ENCODE measurements at regions not wholly inside any gene's neighbourhood (a gene's known extent, or its start where the extent isn't known, plus 50 kb on each side); places are given as distances from the start of the nearest gene placed in this dataset.
A peak's percentile ranks its signal among the peaks of the same experiment; 100 is the strongest.

DNA sequence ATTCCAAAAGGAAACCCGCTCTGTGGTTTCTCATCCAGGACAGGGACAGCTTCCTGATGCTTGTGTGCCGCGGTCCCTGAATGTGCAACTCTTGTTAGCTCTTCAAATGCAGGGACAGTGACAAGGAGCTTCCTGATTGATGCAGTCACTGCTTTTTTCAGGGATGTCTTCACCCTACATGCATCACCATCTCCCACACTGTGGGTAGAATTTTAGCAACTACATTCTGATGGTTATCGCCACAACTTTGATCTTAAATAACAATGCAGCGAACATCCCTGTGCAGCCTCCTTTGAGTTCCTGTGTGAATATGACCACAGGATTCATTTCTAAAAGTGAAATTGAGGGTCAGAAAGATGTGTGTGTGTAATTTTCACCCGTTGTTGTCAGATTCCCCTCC, 115.0 kb downstream of the GGTLC2 start:
- no peak for DNase-seq

- DNase-seq = no peak
These were observed 115.6 kb downstream of the GGTLC2 start for GRCh38 chr22:22759889-22760546.

GRCh38 chr22:22761606-22761962, 117.2 kb downstream of the GGTLC2 start:
- no peak for DNase-seq

DNA sequence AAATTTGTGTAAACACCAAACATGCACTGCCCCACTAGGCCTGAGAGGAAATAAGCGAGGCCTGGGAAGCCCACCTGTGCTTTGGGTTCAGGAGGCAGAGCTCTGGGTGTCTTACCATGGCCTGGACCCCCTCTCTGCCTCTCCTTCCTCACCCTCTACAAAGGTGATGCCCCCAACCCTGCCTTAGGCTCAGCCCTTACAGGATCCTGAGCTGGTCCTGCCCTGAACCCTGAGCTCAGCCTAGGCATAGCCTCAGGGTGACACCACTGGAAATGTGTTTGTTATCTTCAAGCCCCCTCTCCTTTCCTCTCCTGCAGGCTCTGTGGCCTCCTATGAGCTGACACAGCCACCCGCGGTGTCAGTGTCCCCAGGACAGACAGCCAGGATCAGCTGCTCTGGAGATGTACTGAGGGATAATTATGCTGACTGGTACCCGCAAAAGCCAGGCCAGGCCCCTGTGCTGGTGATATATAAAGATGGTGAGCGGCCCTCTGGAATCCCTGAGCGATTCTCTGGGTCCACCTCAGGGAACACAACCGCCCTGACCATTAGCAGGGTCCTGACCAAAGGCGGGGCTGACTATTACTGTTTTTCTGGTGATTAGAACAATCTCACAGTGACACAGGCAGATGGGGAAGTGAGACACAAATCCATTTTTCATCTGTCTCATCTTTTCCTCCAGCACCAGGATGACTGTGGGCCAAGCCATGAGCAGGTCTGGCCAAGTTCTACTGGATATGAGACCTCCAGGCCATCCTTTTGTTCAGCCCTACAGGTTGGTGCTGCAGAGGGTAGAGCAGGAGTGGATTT, 117.8 kb downstream of the GGTLC2 start:
- no peak for DNase-seq

GRCh38 chr22:22763512-22763911, 119.1 kb downstream of the GGTLC2 start:
- no peak for DNase-seq

DNA sequence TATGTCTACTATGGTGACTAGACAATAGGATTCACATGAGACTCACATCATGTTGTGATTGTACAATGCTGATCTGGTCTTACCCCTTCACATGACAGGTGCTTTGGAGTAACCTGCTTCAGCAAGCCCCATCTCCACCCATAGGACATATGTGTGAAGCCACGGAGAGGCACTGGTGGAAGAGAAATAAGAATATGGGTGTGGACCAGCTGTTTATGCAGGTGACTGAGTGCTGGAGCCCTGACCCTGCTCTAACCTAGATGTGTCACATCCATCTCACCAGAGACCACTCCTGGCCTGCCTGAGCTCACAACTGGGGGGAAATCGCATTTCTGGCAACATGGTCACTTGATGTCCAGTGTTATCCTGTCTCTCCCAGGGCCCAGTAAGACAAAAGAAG, 119.7 kb downstream of the GGTLC2 start:
- DNase-seq = no peak

- peak in 1 of 3 donors; percentile 20 for DNase-seq
These were observed 119.6 kb upstream of the IGLL5 start for GRCh38 chr22:22767876-22768602.

DNA sequence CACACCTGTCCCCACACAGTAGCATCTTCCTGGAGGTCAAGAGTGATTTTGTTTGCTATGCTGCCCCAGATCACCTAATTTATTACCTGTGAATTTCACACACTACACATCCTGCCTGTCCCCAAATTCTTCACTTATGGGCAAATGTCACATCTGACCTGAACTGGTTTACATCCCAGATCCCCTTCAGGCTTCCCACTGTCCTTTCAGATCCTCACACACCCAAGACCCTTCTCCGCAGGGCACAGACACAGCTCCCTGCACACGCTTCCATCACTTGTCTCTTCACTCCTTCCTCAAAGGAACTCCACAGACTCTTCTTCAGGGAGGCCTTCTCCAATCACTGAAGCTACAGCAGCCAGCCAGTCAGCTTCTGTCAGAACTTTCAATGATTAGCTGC, 118.7 kb upstream of the IGLL5 start:
- no peak for DNase-seq

GRCh38 chr22:22769434-22770279, 118.0 kb upstream of the IGLL5 start:
- no peak for DNase-seq

GRCh38 chr22:22770280-22770871, 117.2 kb upstream of the IGLL5 start:
- peak; percentile 63 to 83 (median 68) for DNase-seq

DNA sequence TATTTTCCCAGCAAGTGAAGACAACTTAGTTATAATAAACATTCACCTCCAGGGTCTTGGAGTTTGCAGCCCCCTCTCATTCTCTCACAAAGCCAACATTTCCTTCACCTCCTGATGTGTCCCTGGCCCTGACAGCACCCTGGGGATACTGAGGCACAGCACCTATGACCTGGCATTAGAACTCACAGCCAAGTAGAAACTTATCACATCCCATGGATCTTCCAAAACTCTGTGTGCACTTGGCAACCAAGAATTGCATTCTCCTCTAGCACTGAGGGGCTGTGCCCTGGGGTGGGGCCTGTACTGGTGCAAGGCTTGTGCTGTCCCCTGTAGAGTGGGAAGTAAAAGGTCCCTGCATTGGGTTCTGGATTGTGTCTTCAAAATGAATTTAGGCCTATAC, 116.7 kb upstream of the IGLL5 start:
- no peak for DNase-seq

- no peak for DNase-seq
These were observed 115.8 kb upstream of the IGLL5 start for GRCh38 chr22:22771696-22772377.

DNA sequence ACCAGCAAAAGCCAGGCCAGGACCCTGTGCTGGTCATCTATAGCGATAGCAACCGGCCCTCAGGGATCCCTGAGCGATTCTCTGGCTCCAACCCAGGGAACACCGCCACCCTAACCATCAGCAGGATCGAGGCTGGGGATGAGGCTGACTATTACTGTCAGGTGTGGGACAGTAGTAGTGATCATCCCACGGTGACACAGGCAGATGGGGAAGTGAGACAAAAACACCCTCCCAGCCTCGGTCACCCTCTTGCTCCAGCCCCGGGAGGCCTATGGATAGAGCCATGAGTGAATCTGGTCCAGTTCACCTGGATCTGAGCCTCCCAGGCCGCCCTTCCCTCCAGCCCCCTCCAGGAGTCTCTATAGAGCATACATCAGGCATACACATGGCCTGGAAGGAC, 115.2 kb upstream of the IGLL5 start:
- no peak for DNase-seq

- DNase-seq = no peak
These were observed 114.7 kb upstream of the IGLL5 start for GRCh38 chr22:22772883-22773282.

GRCh38 chr22:22773427-22773826, 114.2 kb upstream of the IGLL5 start:
- no peak for DNase-seq

GRCh38 chr22:22773979-22774604, 113.5 kb upstream of the IGLL5 start:
- peak; percentile 51 to 69 (median 63) for DNase-seq

DNA sequence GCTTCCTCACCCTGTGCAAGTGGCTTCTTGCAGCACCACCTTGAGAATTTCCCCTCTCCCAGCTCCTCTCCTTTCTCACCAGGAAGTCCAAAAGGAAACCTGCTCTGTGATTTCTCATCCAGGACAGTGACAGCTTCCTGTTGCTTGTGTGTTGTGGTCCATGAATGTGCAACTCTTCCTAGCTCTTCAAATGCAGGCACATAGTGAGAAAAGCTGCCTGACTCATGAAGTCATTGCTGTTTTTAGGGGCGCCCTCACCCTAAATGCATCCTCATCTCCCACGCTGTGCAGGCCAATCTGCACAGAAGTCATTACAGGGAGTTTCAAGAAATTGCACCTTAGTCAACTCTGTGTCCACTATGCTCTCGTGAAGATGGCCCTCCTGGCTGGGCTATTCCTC, 112.9 kb upstream of the IGLL5 start:
- DNase-seq = peak; percentile 20 to 38 (median 27)

DNA sequence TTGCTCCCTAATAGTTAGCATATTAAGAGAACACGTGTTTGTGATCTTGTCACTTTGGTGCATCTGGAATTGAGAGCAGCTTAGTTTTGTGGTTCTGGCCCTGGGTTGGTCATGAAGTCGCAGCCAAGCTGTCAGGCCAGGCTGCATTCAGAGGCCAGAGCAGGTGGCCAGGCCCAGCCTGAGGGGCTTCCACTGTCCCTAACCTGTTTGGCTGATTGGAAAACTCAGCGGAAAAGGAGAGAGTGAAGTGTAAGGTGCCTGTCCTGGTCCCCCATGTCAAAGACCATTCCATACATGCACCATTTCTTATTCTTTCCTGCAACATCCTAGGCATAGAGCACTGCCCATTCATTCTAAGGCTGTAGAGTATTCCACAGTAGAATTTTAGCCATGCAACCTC, 111.5 kb upstream of the IGLL5 start:
- no peak for DNase-seq

DNA sequence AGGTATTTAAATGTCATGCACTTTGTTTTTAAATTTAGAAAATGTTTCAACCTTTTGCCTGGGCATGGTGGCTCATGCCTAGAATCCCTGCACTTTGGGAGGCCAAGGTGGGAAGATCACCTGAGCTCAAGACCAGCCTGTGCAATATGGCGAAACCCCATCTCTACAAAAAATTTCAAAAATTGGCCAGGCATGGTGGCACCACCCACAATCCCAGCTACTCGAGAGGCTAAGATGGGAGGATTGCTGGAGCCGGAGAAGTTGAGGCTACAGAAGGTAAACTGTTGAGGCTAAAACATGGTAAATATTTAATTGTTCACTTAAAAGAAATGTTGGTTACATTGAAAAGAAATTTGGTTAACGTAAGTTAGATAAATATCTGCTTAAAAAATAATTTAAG, 108.4 kb upstream of the IGLL5 start:
- DNase-seq = no peak

- DNase-seq = no peak
These were observed 104.0 kb upstream of the IGLL5 start for GRCh38 chr22:22783575-22783974.

DNA sequence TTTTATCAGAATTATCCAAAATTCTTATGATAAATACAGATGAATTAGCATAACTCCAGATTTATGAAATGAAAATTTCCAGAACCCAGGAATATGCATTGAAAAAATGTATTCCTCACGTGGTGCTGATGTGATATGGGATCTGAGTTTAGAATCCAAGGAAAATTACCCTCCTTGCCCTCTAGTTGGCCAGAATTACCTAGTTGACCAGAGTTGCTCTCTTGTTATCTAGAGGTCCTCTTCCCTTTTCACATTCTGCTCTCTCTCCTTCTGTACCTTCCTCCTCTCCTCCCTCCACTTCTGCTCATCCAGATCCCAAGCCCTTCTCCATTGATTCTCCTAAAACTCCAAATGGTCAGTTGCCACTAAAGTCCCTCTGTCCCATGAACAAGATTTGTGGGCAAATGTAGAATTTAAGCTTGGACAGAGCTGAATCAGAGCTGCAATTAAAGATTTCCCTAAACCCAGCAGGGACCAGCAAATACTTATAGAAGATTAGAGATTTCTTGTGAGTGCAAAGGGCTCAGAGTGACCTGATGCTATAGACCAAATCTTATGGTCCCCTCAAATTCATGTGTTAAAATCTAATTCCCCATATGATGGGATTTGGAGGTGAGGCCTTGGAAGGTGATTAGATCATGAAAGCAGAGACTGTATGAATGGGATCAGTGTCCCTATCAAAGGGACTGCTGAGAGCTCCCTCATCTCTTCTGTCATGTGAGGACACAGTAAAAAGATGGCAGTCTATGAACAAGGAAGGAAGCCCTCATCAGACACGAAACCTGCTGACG, 103.2 kb upstream of the IGLL5 start:
- DNase-seq = no peak

Data from suppressor macrophage treated with lipopolysaccharide for 1 hour (primary cell).